Nephron progenitor cell (in vitro differentiated cells): ENCODE measurements at regions not wholly inside any gene's neighbourhood (a gene's known extent, or its start where the extent isn't known, plus 50 kb on each side); places are given as distances from the start of the nearest gene placed in this dataset.

Experiments used
- DNase-seq: peaks from one replicate; pipeline ENCODE4 v3.0.0; 2021
- H3K27ac Mint-ChIP-seq: 2 replicates; pipeline ENCODE4 v1.8.0; 2021; ENCODE audit warnings: mild to moderate bottlenecking, moderate library complexity, mixed read lengths
- H3K27me3 Mint-ChIP-seq: 2 replicates; pipeline ENCODE4 v1.8.0; 2021; ENCODE audit warnings: mild to moderate bottlenecking, low read depth, mixed read lengths; ENCODE audit not compliant: poor library complexity
- H3K36me3 Mint-ChIP-seq: 2 replicates; pipeline ENCODE4 v1.8.0; 2021; ENCODE audit warnings: low read depth, mixed read lengths
- H3K4me1 Mint-ChIP-seq: 2 replicates; pipeline ENCODE4 v1.8.0; 2021; ENCODE audit warnings: mixed read lengths
- H3K4me3 Mint-ChIP-seq: 2 replicates; pipeline ENCODE4 v1.8.0; 2021; ENCODE audit warnings: mild to moderate bottlenecking, moderate library complexity, mixed read lengths
- H3K9me3 Mint-ChIP-seq: 2 replicates; pipeline ENCODE4 v1.8.0; 2021; ENCODE audit warnings: mild to moderate bottlenecking, moderate library complexity, mixed read lengths
- CTCF ChIP-seq: fragments of 200-600 bp; sonication (generic); IDR thresholded peaks from 2 replicates; pipeline ENCODE4 v1.5.0; 2021; ENCODE audit warnings: antibody characterized with exemption

GRCh38 chr12:20199780-20200179, 168.6 kb upstream of the PDE3A start:
- H3K4me3 Mint-ChIP-seq, result no peak overlapping the region
- H3K27me3 Mint-ChIP-seq, result peaks cover 12% of the 10 kb centered on the region
- no peak overlapping the region for H3K27ac Mint-ChIP-seq
- H3K4me1 Mint-ChIP-seq, result no peaks in the 10 kb centered on the region
- no peak for TF ChIP-seq CTCF
- DNase-seq, result no peak
- peaks cover 27% of the 10 kb centered on the region for H3K9me3 Mint-ChIP-seq
- H3K36me3 Mint-ChIP-seq, result no peaks in the 10 kb centered on the region

GRCh38 chr12:20201733-20202132, 166.6 kb upstream of the PDE3A start:
- Mint-ChIP-seq H3K9me3 (peaks cover 21% of the 10 kb centered on the region), H3K4me1 (peaks cover 10% of the 10 kb centered on the region), H3K27ac (no peak overlapping the region), H3K36me3 (no peaks in the 10 kb centered on the region), H3K27me3 (peaks cover 12% of the 10 kb centered on the region), H3K4me3 (no peak overlapping the region)
- no peak for TF ChIP-seq CTCF
- no peak for DNase-seq

GRCh38 chr12:20205854-20206253, 162.5 kb upstream of the PDE3A start:
- Mint-ChIP-seq H3K36me3 (no peaks in the 10 kb centered on the region), H3K27me3 (peaks cover 7% of the 10 kb centered on the region), H3K4me1 (peaks cover 10% of the 10 kb centered on the region), H3K27ac (no peak overlapping the region), H3K9me3 (peaks cover 1% of the 10 kb centered on the region), H3K4me3 (no peak overlapping the region)
- no peak for DNase-seq
- no peak for TF ChIP-seq CTCF

- peaks cover 10% of the 10 kb centered on the region for H3K4me1 Mint-ChIP-seq
- no peak overlapping the region for H3K4me3 Mint-ChIP-seq
Measured at GRCh38 chr12:20206410-20206809, 161.9 kb upstream of the PDE3A start.

DNA sequence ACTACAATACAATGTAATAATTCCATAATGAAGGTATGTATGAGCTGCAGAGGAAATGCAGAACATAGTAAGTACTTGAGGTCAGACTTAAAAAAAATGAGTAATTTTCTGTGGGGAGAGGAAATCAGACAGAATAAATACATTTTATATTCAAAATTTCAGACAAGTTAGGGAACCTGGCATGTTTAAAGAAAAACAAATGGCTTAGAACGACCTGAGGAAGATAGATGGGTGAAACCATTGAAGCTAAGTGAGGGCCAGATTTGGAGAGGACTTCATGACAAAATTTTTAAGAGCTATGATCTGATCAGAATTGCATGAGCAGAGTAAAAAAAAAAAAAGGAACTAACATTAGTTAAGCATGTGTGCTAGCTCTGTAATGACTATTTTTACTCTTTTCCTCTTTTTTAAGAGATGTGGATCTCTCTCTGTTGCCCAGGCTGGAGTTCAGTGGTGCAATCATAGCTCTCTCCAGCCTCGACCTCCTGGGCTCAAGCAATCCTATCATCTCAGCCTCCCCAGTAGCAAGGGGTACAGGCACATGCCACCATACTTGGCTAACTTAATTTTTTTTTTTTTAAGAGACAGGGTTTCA, 157.6 kb upstream of the PDE3A start:
- H3K27me3 Mint-ChIP-seq, result no peaks in the 10 kb centered on the region
- H3K4me1 Mint-ChIP-seq, result peaks cover 23% of the 10 kb centered on the region
- no peaks in the 10 kb centered on the region for H3K9me3 Mint-ChIP-seq
- TF ChIP-seq CTCF, result no peak
- no peaks in the 10 kb centered on the region for H3K36me3 Mint-ChIP-seq
- no peak overlapping the region for H3K27ac Mint-ChIP-seq
- DNase-seq, result no peak
- H3K4me3 Mint-ChIP-seq, result no peak overlapping the region

More at GRCh38 chr12:20206410-20206809, 161.9 kb upstream of the PDE3A start:
- no peak for TF ChIP-seq CTCF
- no peak for DNase-seq
- Mint-ChIP-seq H3K9me3 (no peaks in the 10 kb centered on the region), H3K27me3 (peaks cover 4% of the 10 kb centered on the region), H3K36me3 (no peaks in the 10 kb centered on the region), H3K27ac (no peak overlapping the region)

GRCh38 chr12:20211541-20211940, 156.8 kb upstream of the PDE3A start:
- no peak for TF ChIP-seq CTCF
- Mint-ChIP-seq H3K4me3 (no peak overlapping the region), H3K4me1 (peaks cover 17% of the 10 kb centered on the region), H3K27me3 (no peaks in the 10 kb centered on the region), H3K9me3 (no peaks in the 10 kb centered on the region), H3K27ac (no peak overlapping the region), H3K36me3 (no peaks in the 10 kb centered on the region)
- DNase-seq, result no peak
